Astrocyte (in vitro differentiated cells and primary cell): ENCODE measurements at regions not wholly inside any gene's neighbourhood (a gene's known extent, or its start where the extent isn't known, plus 50 kb on each side); places are given as distances from the start of the nearest gene placed in this dataset.
A peak's percentile ranks its signal among the peaks of the same experiment; 100 is the strongest.

ENCODE experiments used
- DNase-seq: peaks from one replicate; pipeline ENCODE4 v3.0.0-alpha.2; 2010; ENCODE audit warnings: low read depth
- FAIRE-seq: peaks from 2 replicates; lab custom pipeline; 2011; peaks lifted over from hg19 to GRCh38; lab: Jason Lieb, UNC
- H2AFZ ChIP-seq: 2 replicates; pipeline ENCODE4 v1.6.0; 2012; ENCODE audit warnings: low read depth, low read length, inconsistent platforms
- H3K27ac ChIP-seq: 2 replicates; pipeline ENCODE4 v1.5.1; 2011; ENCODE audit warnings: low read depth, low read length, inconsistent platforms
- H3K27me3 ChIP-seq: 2 replicates; pipeline ENCODE4 v1.6.0; 2011; ENCODE audit warnings: low read length, inconsistent platforms; ENCODE audit not compliant: insufficient read depth
- H3K36me3 ChIP-seq: 2 replicates; pipeline ENCODE4 v1.5.1; 2011; ENCODE audit warnings: low read length, inconsistent platforms; ENCODE audit not compliant: insufficient read depth
- H3K4me1 ChIP-seq: 2 replicates; pipeline ENCODE4 v1.5.1; 2011; ENCODE audit warnings: low read length, inconsistent platforms; ENCODE audit not compliant: insufficient read depth
- H3K4me2 ChIP-seq: 2 replicates; pipeline ENCODE4 v1.6.0; 2012; ENCODE audit warnings: low read length, inconsistent platforms
- H3K4me3 ChIP-seq: 2 replicates; pipeline ENCODE4 v1.5.1; 2011; ENCODE audit warnings: low read depth, mild to moderate bottlenecking, low read length, inconsistent platforms; ENCODE audit not compliant: insufficient read depth
- H3K79me2 ChIP-seq: 2 replicates; pipeline ENCODE4 v1.6.0; 2012; ENCODE audit warnings: mild to moderate bottlenecking, low read length, inconsistent platforms; ENCODE audit not compliant: insufficient read depth
- H3K9ac ChIP-seq: 2 replicates; pipeline ENCODE4 v1.6.0; 2012; ENCODE audit warnings: mild to moderate bottlenecking, low read length, inconsistent platforms
- H3K9me3 ChIP-seq: 2 replicates; pipeline ENCODE4 v1.5.1; 2012; ENCODE audit warnings: low read depth, mild to moderate bottlenecking, low read length, inconsistent platforms; ENCODE audit not compliant: insufficient read depth
- H4K20me1 ChIP-seq: 2 replicates; pipeline ENCODE4 v1.6.0; 2012; ENCODE audit warnings: low read length, inconsistent platforms; ENCODE audit not compliant: insufficient read depth
- H3K27ac Mint-ChIP-seq: one replicate; pipeline ENCODE4 v1.8.0; 2021; ENCODE audit warnings: mild to moderate bottlenecking, mixed read lengths; ENCODE audit not compliant: unreplicated experiment
- H3K27me3 Mint-ChIP-seq: one replicate; pipeline ENCODE4 v1.8.0; 2021; ENCODE audit warnings: low read depth, mixed read lengths; ENCODE audit not compliant: unreplicated experiment
- H3K36me3 Mint-ChIP-seq: one replicate; pipeline ENCODE4 v1.8.0; 2021; ENCODE audit warnings: low read depth, mixed read lengths; ENCODE audit not compliant: unreplicated experiment
- H3K4me1 Mint-ChIP-seq: one replicate; pipeline ENCODE4 v1.8.0; 2021; ENCODE audit warnings: low read depth, mixed read lengths; ENCODE audit not compliant: unreplicated experiment
- H3K4me3 Mint-ChIP-seq: one replicate; pipeline ENCODE4 v1.8.0; 2021; ENCODE audit warnings: mild to moderate bottlenecking, moderate library complexity, mixed read lengths; ENCODE audit not compliant: unreplicated experiment
- H3K9me3 Mint-ChIP-seq: one replicate; pipeline ENCODE4 v1.8.0; 2021; ENCODE audit warnings: mild to moderate bottlenecking, mixed read lengths; ENCODE audit not compliant: unreplicated experiment
- EZH2 ChIP-seq: IDR thresholded peaks from 2 replicates; pipeline ENCODE4 v1.6.1; 2012; ENCODE audit warnings: mild to moderate bottlenecking, low read length, inconsistent platforms; ENCODE audit not compliant: insufficient read depth
- TF ChIP-seq, protein P1 (sequence below): IDR thresholded peaks from 2 replicates; pipeline ENCODE4 v1.5.1; 2011; ENCODE audit warnings: low read depth, mild to moderate bottlenecking, inconsistent platforms, low read length, moderate library complexity; ENCODE audit not compliant: insufficient read depth

DNA sequence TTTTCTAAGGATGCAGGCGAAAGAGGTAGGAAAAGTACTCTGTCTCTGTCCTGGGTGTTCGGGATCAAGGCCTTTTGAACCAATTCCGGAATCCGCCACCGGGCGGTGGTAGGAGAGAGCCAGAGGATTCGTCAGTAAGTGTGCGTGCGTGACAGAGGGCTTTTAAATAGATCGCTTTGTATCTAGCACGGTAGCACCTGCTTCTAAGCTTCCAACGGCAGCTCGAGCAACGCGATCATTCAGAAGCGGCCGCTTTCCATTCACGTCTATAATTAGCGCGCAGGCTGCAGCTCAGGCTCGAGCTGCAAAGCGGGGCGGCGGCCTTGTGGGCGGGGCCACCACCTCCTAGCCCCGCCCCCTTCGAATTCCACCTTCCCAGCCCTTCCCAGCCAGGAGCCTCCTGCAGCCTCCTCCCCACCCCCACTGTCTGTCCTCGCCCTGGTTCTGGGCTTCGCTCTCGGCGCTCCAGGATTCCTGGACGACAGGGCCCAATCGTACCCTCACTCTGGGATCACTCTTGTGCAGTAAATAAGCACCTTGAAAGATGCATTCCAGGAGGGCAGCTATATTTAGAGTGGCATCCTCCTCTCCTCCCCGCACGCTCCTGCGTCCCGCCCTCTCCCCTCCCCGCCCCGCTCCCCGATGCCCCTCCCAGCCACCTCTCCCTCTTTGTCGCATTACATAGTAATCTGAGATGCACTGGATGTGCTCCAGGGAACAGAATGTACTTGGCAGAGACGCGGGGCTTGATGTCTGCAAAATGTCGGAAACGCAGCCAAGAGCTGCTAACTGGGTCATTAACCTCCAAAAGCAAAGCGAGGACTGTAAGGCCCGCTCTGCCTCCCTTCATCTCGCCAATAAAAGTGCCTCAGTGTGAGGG lies 224.1 kb upstream of the TPRG1 start:
- TF ChIP-seq, protein P1, sequence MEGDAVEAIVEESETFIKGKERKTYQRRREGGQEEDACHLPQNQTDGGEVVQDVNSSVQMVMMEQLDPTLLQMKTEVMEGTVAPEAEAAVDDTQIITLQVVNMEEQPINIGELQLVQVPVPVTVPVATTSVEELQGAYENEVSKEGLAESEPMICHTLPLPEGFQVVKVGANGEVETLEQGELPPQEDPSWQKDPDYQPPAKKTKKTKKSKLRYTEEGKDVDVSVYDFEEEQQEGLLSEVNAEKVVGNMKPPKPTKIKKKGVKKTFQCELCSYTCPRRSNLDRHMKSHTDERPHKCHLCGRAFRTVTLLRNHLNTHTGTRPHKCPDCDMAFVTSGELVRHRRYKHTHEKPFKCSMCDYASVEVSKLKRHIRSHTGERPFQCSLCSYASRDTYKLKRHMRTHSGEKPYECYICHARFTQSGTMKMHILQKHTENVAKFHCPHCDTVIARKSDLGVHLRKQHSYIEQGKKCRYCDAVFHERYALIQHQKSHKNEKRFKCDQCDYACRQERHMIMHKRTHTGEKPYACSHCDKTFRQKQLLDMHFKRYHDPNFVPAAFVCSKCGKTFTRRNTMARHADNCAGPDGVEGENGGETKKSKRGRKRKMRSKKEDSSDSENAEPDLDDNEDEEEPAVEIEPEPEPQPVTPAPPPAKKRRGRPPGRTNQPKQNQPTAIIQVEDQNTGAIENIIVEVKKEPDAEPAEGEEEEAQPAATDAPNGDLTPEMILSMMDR: peak; percentile 28
- no peak for TF ChIP-seq EZH2
- FAIRE-seq (no peak), DNase-seq (peak; percentile 95)
- peaks cover 33% of the 10 kb centered on the region for H3K4me1 ChIP-seq
- no peaks in the 10 kb centered on the region for H3K36me3 ChIP-seq
- H3K4me1 Mint-ChIP-seq: peaks cover 33% of the 10 kb centered on the region
- H3K4me2 ChIP-seq: peak overlapping the region; percentile 84
- no peaks in the 10 kb centered on the region for H4K20me1 ChIP-seq
- peak overlapping the region; percentile 68 for H3K4me3 Mint-ChIP-seq
- H3K36me3 Mint-ChIP-seq: peaks cover 11% of the 10 kb centered on the region
- no peaks in the 10 kb centered on the region for H3K27me3 Mint-ChIP-seq
- no peaks in the 10 kb centered on the region for H3K9me3 ChIP-seq
- peak overlapping the region; percentile 78 for H3K27ac Mint-ChIP-seq
- peak overlapping the region; percentile 50 for H3K4me3 ChIP-seq
- no peaks in the 10 kb centered on the region for H3K27me3 ChIP-seq
- H3K79me2 ChIP-seq: no peaks in the 10 kb centered on the region
- H3K9ac ChIP-seq: peak overlapping the region; percentile 81
- H2AFZ ChIP-seq: peak overlapping the region; percentile 54
- H3K27ac ChIP-seq: peak overlapping the region; percentile 90
- H3K9me3 Mint-ChIP-seq: peaks cover 2% of the 10 kb centered on the region

DNA sequence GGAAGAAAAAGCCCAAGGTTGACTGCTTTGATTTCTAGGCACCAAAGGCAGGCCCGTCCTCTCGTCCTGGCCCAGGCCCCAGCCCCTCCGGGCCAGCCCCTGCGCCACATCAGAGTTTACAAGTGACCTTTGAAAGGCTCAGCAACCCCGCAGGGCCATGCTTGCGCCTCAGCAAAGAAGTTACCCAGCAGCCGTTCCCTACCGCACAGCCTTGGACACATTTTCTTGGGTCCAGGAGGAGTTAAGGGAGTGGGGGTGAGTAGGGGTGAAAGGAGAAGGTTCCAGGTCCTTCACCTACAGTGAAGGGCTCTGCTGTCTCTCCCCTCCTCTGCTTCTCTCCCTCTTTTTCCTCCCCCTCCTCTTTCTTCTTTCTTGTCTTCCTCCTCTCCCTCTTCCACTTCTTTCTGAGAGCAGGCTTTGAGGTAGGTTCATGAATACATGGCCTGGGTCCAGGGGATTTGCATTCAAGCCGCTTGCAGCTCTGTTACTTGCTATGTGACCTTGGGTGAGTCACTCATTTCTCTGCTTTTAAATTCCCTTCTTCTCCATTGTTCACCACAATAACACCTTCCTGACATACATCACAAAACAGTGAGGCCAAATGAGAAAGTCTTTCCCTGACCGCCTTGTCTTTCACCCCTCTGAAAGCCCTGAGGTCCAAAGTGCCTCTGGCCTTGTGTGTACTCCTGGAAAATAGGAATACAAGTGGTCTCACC lies 223.3 kb upstream of the TPRG1 start:
- H3K4me1 ChIP-seq: peaks cover 33% of the 10 kb centered on the region
- peaks cover 2% of the 10 kb centered on the region for H3K9me3 Mint-ChIP-seq
- H3K36me3 Mint-ChIP-seq: peaks cover 11% of the 10 kb centered on the region
- peak overlapping the region; percentile 73 for H3K4me3 Mint-ChIP-seq
- no peaks in the 10 kb centered on the region for H3K27me3 ChIP-seq
- no peaks in the 10 kb centered on the region for H3K9me3 ChIP-seq
- peak overlapping the region; percentile 78 for H3K27ac Mint-ChIP-seq
- no peak for TF ChIP-seq EZH2
- TF ChIP-seq, protein P1: no peak
- H4K20me1 ChIP-seq: no peaks in the 10 kb centered on the region
- H3K4me3 ChIP-seq: peak overlapping the region; percentile 39
- H3K4me1 Mint-ChIP-seq: peaks cover 33% of the 10 kb centered on the region
- H2AFZ ChIP-seq: peak overlapping the region; percentile 54
- no peaks in the 10 kb centered on the region for H3K79me2 ChIP-seq
- no peaks in the 10 kb centered on the region for H3K27me3 Mint-ChIP-seq
- peak; percentile 64 for FAIRE-seq
- H3K27ac ChIP-seq: peak overlapping the region; percentile 90
- no peaks in the 10 kb centered on the region for H3K36me3 ChIP-seq
- peak overlapping the region; percentile 81 for H3K9ac ChIP-seq
- H3K4me2 ChIP-seq: peak overlapping the region; percentile 84
- DNase-seq: peak; percentile 99
